Keratinocyte (primary cell): ENCODE measurements at regions not wholly inside any gene's neighbourhood (a gene's known extent, or its start where the extent isn't known, plus 50 kb on each side); places are given as distances from the start of the nearest gene placed in this dataset.

Experiments
- DNase-seq: peaks from one replicate; pipeline ENCODE4 v3.0.0-alpha.2; 2011; ENCODE audit warnings: low read depth, missing footprints, low spot score
- FAIRE-seq: peaks from 2 replicates; lab custom pipeline; 2011; peaks lifted over from hg19 to GRCh38; lab: Jason Lieb, UNC
- H2AFZ ChIP-seq: 2 replicates; pipeline ENCODE4 v1.6.0; 2012; ENCODE audit warnings: low read length, control low read depth, inconsistent platforms; ENCODE audit not compliant: control insufficient read depth
- H3K27ac ChIP-seq: 2 replicates; pipeline ENCODE4 v1.5.1; 2011; ENCODE audit warnings: low read length; ENCODE audit not compliant: control insufficient read depth, insufficient read depth
- H3K27me3 ChIP-seq: 3 replicates; pipeline ENCODE4 v1.6.0; 2011; ENCODE audit warnings: low read length; ENCODE audit not compliant: control insufficient read depth, insufficient read depth; ENCODE audit errors: extremely low read depth
- H3K36me3 ChIP-seq, 2 experiments: 2 replicates in 1 of 2; 3 replicates in 1 of 2; pipeline ENCODE4 v1.5.1; 2011; ENCODE audit warnings: low read length in 2 of 2, mild to moderate bottlenecking in 1 of 2; ENCODE audit not compliant: control insufficient read depth in 2 of 2, insufficient read depth in 2 of 2; ENCODE audit errors: extremely low read depth in 1 of 2
- H3K4me1 ChIP-seq: 3 replicates; pipeline ENCODE4 v1.5.1; 2011; ENCODE audit warnings: low read length; ENCODE audit not compliant: control insufficient read depth, insufficient read depth; ENCODE audit errors: extremely low read depth
- H3K4me2 ChIP-seq: 3 replicates; pipeline ENCODE4 v1.6.0; 2011; ENCODE audit warnings: low read depth, low read length; ENCODE audit not compliant: control insufficient read depth, insufficient read depth; ENCODE audit errors: extremely low read depth
- H3K4me3 ChIP-seq, 3 experiments: fragments of 200-600 bp in 1 of 3; sonication (generic) in 1 of 3; 2 replicates in 2 of 3; 3 replicates in 1 of 3; pipeline ENCODE4 v1.5.1; 2011 to 2016; ENCODE audit warnings: low read length in 3 of 3, mild to moderate bottlenecking in 3 of 3, control low read depth in 2 of 3, inconsistent platforms in 1 of 3, low read depth in 1 of 3, mixed read lengths in 1 of 3, mixed run types in 1 of 3, moderate library complexity in 1 of 3; ENCODE audit not compliant: control insufficient read depth in 2 of 3, insufficient read depth in 2 of 3; ENCODE audit errors: extremely low read depth in 1 of 3
- H3K79me2 ChIP-seq: 2 replicates; pipeline ENCODE4 v1.6.0; 2012; ENCODE audit warnings: low read length; ENCODE audit not compliant: control insufficient read depth, insufficient read depth
- H3K9ac ChIP-seq: 3 replicates; pipeline ENCODE4 v1.6.0; 2011; ENCODE audit warnings: low read length; ENCODE audit not compliant: control insufficient read depth, insufficient read depth; ENCODE audit errors: extremely low read depth
- H3K9me1 ChIP-seq: 3 replicates; pipeline ENCODE4 v1.6.0; 2011; ENCODE audit warnings: low read length; ENCODE audit not compliant: control insufficient read depth, insufficient read depth; ENCODE audit errors: extremely low read depth
- H3K9me3 ChIP-seq: 2 replicates; pipeline ENCODE4 v1.5.1; 2012; ENCODE audit warnings: low read depth, low read length; ENCODE audit not compliant: control insufficient read depth
- H4K20me1 ChIP-seq: 3 replicates; pipeline ENCODE4 v1.6.0; 2011; ENCODE audit warnings: low read length; ENCODE audit not compliant: control insufficient read depth, insufficient read depth; ENCODE audit errors: extremely low read depth
- EZH2 ChIP-seq: IDR thresholded peaks from one replicate; pipeline ENCODE4 v1.6.1; 2012; ENCODE audit warnings: inconsistent platforms, mild to moderate bottlenecking, low read length, moderate library complexity
- dilution Hi-C: fragments of 300-500 bp; cut with MboI; formaldehyde crosslinking; loops from one replicate; pipeline ENCODE4 v1.7.0; 2020; ENCODE audit warnings: low sequenced_read_pairs; ENCODE audit not compliant: extremely low pct_ligation_motif_present
- TF ChIP-seq, protein P1 (sequence below), 3 experiments: IDR thresholded peaks in 1 of 3; conservative IDR thresholded peaks in 1 of 3; optimal IDR thresholded peaks in 1 of 3; 2 replicates in 2 of 3; 3 replicates in 1 of 3; pipeline versions ENCODE3 to v1.5.1; 2011; ENCODE audit warnings: low read length in 3 of 3, mild to moderate bottlenecking in 3 of 3, moderate library complexity in 2 of 3, control low read depth in 1 of 3, inconsistent platforms in 1 of 3; ENCODE audit not compliant: insufficient read depth in 2 of 3; ENCODE audit errors: extremely low read depth in 1 of 3

DNA sequence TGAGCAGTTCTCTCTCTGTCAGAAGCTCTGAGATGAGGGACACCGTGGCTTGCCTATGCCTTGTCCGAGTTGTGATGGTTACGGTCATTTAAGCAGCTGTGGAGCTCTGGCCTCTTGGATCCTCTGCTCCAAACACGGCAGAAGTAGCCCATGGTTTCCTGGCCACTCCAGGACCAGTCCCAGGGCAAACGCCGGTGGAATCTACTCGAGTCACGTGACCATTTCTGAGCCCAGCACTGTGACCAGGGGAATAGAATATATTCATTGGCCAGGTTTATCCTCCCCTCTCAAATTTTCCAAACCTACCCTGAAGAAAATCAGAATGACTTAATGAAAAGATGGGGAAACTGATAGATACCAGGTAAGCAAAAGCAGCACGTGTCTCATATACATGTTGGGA is 152.8 kb downstream of the TTLL2 start:
- Histone ChIP-seq H2AFZ (no peak overlapping the region), H3K27me3 (no peaks in the 10 kb centered on the region), H3K4me3 (no peak overlapping the region), H3K79me2 (no peaks in the 10 kb centered on the region), H3K9ac (no peak overlapping the region), H3K36me3 (no peaks in the 10 kb centered on the region), H3K9me3 (no peaks in the 10 kb centered on the region), H3K4me1 (no peaks in the 10 kb centered on the region), H3K4me2 (no peak overlapping the region), H4K20me1 (no peaks in the 10 kb centered on the region), H3K9me1 (no peaks in the 10 kb centered on the region), H3K27ac (no peak overlapping the region)
- DNase-seq (no peak), FAIRE-seq (no peak)
- TF ChIP-seq, protein P1, sequence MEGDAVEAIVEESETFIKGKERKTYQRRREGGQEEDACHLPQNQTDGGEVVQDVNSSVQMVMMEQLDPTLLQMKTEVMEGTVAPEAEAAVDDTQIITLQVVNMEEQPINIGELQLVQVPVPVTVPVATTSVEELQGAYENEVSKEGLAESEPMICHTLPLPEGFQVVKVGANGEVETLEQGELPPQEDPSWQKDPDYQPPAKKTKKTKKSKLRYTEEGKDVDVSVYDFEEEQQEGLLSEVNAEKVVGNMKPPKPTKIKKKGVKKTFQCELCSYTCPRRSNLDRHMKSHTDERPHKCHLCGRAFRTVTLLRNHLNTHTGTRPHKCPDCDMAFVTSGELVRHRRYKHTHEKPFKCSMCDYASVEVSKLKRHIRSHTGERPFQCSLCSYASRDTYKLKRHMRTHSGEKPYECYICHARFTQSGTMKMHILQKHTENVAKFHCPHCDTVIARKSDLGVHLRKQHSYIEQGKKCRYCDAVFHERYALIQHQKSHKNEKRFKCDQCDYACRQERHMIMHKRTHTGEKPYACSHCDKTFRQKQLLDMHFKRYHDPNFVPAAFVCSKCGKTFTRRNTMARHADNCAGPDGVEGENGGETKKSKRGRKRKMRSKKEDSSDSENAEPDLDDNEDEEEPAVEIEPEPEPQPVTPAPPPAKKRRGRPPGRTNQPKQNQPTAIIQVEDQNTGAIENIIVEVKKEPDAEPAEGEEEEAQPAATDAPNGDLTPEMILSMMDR (optimal IDR thresholded peaks at IDR 0.05 in 1 of 3, IDR thresholded peaks at IDR 0.05 in 1 of 3, conservative IDR thresholded peaks at IDR 0.05 in 1 of 3; ENCODE audit: extremely low read depth in 1 of 3, insufficient read depth in 2 of 3, low read length in 3 of 3) = no peak
- TF ChIP-seq EZH2 = no peak
- dilution Hi-C loops = no loop called here

DNA sequence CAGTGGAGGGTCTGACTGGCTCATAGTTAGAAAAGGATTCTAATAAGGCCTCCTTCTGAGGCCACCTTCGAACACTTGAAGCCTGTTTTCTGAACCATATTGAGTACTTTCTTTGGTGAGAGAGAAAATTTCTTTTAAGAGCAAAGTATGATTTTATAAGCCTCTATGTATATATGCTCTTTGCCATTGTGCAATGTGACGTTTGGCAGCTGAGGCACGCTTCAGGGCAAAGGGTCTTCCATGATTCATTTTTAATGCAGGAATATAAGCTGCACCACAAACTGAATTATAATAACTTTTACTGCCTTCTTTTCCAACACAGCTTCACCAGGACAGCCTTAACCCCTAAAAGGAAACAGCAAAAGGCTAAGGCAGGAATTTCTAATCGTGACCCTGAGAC is 154.4 kb downstream of the TTLL2 start:
- Histone ChIP-seq H3K4me1 (no peaks in the 10 kb centered on the region), H3K27ac (no peak overlapping the region), H3K79me2 (no peaks in the 10 kb centered on the region), H3K9me1 (no peaks in the 10 kb centered on the region), H3K36me3 (no peaks in the 10 kb centered on the region), H3K9me3 (no peaks in the 10 kb centered on the region), H3K9ac (no peak overlapping the region), H3K4me3 (no peak overlapping the region), H2AFZ (no peak overlapping the region), H3K27me3 (no peaks in the 10 kb centered on the region), H3K4me2 (no peak overlapping the region), H4K20me1 (no peaks in the 10 kb centered on the region)
- FAIRE-seq (no peak), DNase-seq (no peak)
- dilution Hi-C loops = no loop called here
- TF ChIP-seq EZH2 = no peak
- TF ChIP-seq, protein P1 (optimal IDR thresholded peaks at IDR 0.05 in 1 of 3, IDR thresholded peaks at IDR 0.05 in 1 of 3, conservative IDR thresholded peaks at IDR 0.05 in 1 of 3; ENCODE audit: extremely low read depth in 1 of 3, insufficient read depth in 2 of 3, low read length in 3 of 3) = no peak
